Tibial nerve (tissue), 4 donors: ENCODE measurements at regions not wholly inside any gene's neighbourhood (a gene's known extent, or its start where the extent isn't known, plus 50 kb on each side); places are given as distances from the start of the nearest gene placed in this dataset.

Source experiments
- DNase-seq, 2 donors: peaks; one replicate each; pipeline ENCODE4 v3.0.0-alpha.2; 2019; ENCODE audit warnings: low spot score in 2 of 2
- H3K27ac ChIP-seq, 4 donors: fragments of 200-600 bp; sonication (generic) in 3 of 4; one replicate each; pipeline ENCODE4 v1.5.1; 2017 to 2019; ENCODE audit warnings: mild to moderate bottlenecking in 1 of 4
- H3K27me3 ChIP-seq, 2 donors: fragments of 200-600 bp; sonication (generic) in 1 of 2; one replicate each; pipeline versions ENCODE4 v1.5.1 to v1.6.0; 2017 to 2019
- H3K36me3 ChIP-seq, 3 donors: fragments of 200-600 bp; sonication (generic); one replicate each; pipeline ENCODE4 v1.5.1; 2018 to 2019
- H3K4me1 ChIP-seq, 4 donors: fragments of 200-600 bp; sonication (generic) in 3 of 4; one replicate each; pipeline ENCODE4 v1.5.1; 2017 to 2019
- H3K4me3 ChIP-seq, 4 donors: fragments of 200-600 bp; sonication (generic) in 3 of 4; one replicate each; pipeline ENCODE4 v1.5.1; 2017 to 2019; ENCODE audit warnings: mild to moderate bottlenecking in 1 of 4, moderate library complexity in 1 of 4
- H3K9me3 ChIP-seq, 4 donors: fragments of 200-600 bp; sonication (generic) in 3 of 4; one replicate each; pipeline ENCODE4 v1.5.1; 2017 to 2019
- EP300 ChIP-seq, 2 donors: sonication (generic); formaldehyde crosslinking; IDR thresholded peaks; one replicate each; pipeline ENCODE4 v1.6.1; 2017; ENCODE audit warnings: antibody characterized with exemption in 2 of 2, mild to moderate bottlenecking in 1 of 2
- POLR2A ChIP-seq, 2 donors: fragments of 450-650 bp; IDR thresholded peaks; one replicate each; pipeline ENCODE4 v1.6.1; 2017; ENCODE audit warnings: antibody characterized with exemption in 2 of 2, mild to moderate bottlenecking in 2 of 2, moderate library complexity in 2 of 2
- WGBS, 2 donors: methylation state at CpG; one replicate each; pipeline ENCODE4 v1.1.5; 2018; 5-methylcytosine and 5-hydroxymethylcytosine counted together
- TF ChIP-seq, protein P1 (sequence below), 5 experiments: fragments of 200-600 bp in 3 of 5; fragments of 450-650 bp in 2 of 5; sonication (generic) in 3 of 5; IDR thresholded peaks; one replicate each; pipeline ENCODE4 v1.5.1; 2016 to 2019; ENCODE audit warnings: antibody characterized with exemption in 5 of 5, mild to moderate bottlenecking in 3 of 5, moderate library complexity in 2 of 5

DNA sequence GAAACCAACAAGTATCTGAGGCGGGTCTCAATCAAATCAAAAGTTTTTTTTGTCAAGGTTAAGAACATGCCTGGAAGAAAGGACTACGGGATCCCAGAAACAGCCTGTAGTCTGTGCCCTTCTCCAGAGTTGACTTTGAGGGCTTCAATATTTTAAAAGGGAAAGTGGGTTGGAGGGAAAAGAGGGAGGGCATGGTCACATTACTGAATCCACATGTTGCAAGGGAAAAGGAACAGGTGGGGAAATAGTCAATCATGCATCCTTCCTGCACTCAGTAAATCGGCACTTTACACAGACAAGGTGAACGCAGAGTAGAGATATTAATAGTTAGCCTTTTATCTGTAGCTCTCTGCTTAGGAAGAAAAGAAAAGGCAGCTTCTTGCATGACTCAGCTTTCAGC lies 808.5 kb downstream of the UQCRFS1 start:
- peaks cover 0 to 17% of the 10 kb centered on the region in 2 donors for H3K27me3 ChIP-seq
- 74 to 83% methylated on average over 4 of the region's 4 CpGs for WGBS, 2 donors
- TF ChIP-seq POLR2A (IDR thresholded peaks at IDR 0.05): no peak
- TF ChIP-seq, protein P1, sequence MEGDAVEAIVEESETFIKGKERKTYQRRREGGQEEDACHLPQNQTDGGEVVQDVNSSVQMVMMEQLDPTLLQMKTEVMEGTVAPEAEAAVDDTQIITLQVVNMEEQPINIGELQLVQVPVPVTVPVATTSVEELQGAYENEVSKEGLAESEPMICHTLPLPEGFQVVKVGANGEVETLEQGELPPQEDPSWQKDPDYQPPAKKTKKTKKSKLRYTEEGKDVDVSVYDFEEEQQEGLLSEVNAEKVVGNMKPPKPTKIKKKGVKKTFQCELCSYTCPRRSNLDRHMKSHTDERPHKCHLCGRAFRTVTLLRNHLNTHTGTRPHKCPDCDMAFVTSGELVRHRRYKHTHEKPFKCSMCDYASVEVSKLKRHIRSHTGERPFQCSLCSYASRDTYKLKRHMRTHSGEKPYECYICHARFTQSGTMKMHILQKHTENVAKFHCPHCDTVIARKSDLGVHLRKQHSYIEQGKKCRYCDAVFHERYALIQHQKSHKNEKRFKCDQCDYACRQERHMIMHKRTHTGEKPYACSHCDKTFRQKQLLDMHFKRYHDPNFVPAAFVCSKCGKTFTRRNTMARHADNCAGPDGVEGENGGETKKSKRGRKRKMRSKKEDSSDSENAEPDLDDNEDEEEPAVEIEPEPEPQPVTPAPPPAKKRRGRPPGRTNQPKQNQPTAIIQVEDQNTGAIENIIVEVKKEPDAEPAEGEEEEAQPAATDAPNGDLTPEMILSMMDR (IDR thresholded peaks at IDR 0.05): no peak
- no peak for TF ChIP-seq EP300 (IDR thresholded peaks at IDR 0.05)
- no peaks in the 10 kb centered on the region for H3K36me3 ChIP-seq
- DNase-seq: no peak
- no peak overlapping the region for H3K27ac ChIP-seq
- H3K9me3 ChIP-seq: no peaks in the 10 kb centered on the region
- H3K4me1 ChIP-seq: no peaks in the 10 kb centered on the region
- no peak overlapping the region for H3K4me3 ChIP-seq

GRCh38 chr19:28403690-28404089 lies 809.3 kb downstream of the UQCRFS1 start:
- TF ChIP-seq, protein P1 (IDR thresholded peaks at IDR 0.05): no peak
- TF ChIP-seq EP300 (IDR thresholded peaks at IDR 0.05): no peak
- TF ChIP-seq POLR2A (IDR thresholded peaks at IDR 0.05): no peak
- no peak overlapping the region for H3K27ac ChIP-seq
- DNase-seq: no peak
- no peaks in the 10 kb centered on the region for H3K9me3 ChIP-seq
- H3K27me3 ChIP-seq: peaks cover 0 to 17% of the 10 kb centered on the region in 2 donors
- no peaks in the 10 kb centered on the region for H3K4me1 ChIP-seq
- H3K4me3 ChIP-seq: no peak overlapping the region
- 67 to 77% methylated on average over 8 of the region's 8 CpGs for WGBS, 2 donors
- no peaks in the 10 kb centered on the region for H3K36me3 ChIP-seq

GRCh38 chr19:28402701-28403290 lies 810.2 kb downstream of the UQCRFS1 start:
- 63 to 65% methylated on average over 11 to 13 of the region's 13 CpGs for whole genome bisulfite sequencing, 2 donors
- H3K36me3 ChIP-seq: no peaks in the 10 kb centered on the region
- no peaks in the 10 kb centered on the region for H3K4me1 ChIP-seq
- DNase-seq: no peak
- TF ChIP-seq POLR2A (IDR thresholded peaks at IDR 0.05) (no peak), EP300 (IDR thresholded peaks at IDR 0.05) (no peak)
- TF ChIP-seq, protein P1 (IDR thresholded peaks at IDR 0.05): no peak
- no peak overlapping the region for H3K4me3 ChIP-seq
- H3K27ac ChIP-seq: no peak overlapping the region
- H3K27me3 ChIP-seq: peaks cover 0 to 17% of the 10 kb centered on the region in 2 donors
- H3K9me3 ChIP-seq: no peaks in the 10 kb centered on the region

DNA sequence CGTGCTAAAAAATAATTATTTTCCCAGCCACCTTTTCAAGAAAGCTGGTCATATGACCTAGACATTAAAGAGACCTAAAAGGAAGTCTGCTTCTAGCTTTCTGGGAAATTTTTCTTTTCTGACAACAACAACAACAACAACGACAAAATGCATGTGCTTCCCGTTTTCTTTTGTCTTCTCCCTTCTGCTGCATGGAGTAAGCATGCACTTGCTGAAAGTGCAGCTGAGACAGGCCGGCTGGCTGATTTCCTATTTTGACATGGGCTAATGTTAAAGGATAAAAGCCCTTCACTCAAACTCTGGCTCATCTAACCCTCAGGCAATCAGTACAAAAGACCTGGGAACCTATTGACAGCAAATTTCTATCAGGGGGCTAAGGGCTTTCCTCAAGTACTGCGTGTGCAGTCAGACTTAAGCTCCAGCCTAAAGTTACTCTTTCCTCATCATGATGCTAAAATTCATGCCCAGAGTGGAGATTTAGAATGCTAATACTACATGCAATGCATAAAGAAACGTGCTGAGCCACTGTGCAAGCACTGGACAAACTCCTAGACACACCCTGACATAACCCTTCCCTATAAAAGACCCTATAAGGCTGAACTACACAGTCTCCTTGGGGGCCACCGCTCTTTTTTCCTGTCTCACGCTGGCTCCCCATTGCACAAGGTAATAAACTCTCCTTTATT lies 811.1 kb downstream of the UQCRFS1 start:
- TF ChIP-seq POLR2A (IDR thresholded peaks at IDR 0.05) (no peak), EP300 (IDR thresholded peaks at IDR 0.05) (no peak)
- TF ChIP-seq, protein P1 (IDR thresholded peaks at IDR 0.05): no peak
- 33 to 45% methylated on average over 8 of the region's 8 CpGs for WGBS, 2 donors
- Histone ChIP-seq H3K4me1 (no peaks in the 10 kb centered on the region), H3K9me3 (no peaks in the 10 kb centered on the region), H3K4me3 (no peak overlapping the region), H3K27me3 (peaks cover 0 to 17% of the 10 kb centered on the region in 2 donors), H3K27ac (no peak overlapping the region), H3K36me3 (no peaks in the 10 kb centered on the region)
- no peak for DNase-seq

DNA sequence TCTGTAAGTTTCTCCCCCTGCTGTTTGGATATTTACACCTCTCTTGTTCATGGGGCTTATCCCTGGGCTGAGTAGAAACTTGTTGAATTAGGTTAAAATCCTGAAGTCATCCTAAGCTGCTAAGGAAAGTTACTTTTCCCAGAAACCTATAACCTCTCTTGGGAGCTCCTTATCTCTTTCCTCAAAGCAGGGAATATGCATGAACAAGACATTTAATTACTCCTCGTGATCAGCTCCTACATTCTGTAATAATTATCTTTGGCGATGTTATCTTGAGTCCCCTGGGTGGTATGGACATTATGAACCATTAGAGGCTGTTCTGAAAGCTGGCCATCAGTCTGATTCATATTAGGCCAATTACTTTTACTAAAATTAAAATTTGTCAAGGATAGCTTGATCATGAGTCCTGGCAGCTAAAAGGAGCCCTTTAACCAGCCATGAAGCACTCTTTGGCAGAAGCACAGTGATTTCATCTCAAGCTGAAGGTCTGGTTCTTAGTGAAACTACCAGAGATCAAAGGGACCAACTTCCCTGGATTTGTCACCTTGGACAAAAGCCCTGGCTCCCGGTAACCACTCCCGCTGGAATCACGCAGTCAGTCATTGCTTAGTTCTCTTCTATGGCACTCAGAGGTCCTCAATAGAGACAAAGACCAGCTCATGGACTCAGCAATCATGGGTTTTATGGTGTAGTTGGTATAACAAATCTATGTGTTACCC lies 811.8 kb downstream of the UQCRFS1 start:
- Histone ChIP-seq H3K9me3 (no peaks in the 10 kb centered on the region), H3K4me3 (no peak overlapping the region), H3K27ac (no peak overlapping the region), H3K27me3 (peaks cover 0 to 17% of the 10 kb centered on the region in 2 donors), H3K36me3 (no peaks in the 10 kb centered on the region), H3K4me1 (no peaks in the 10 kb centered on the region)
- DNase-seq: no peak
- 36 to 37% methylated on average over 5 of the region's 5 CpGs for WGBS, 2 donors
- TF ChIP-seq, protein P1 (IDR thresholded peaks at IDR 0.05): no peak
- no peak for TF ChIP-seq EP300 (IDR thresholded peaks at IDR 0.05)
- no peak for TF ChIP-seq POLR2A (IDR thresholded peaks at IDR 0.05)
